ENCODE measurements at regions not wholly inside any gene's neighbourhood (a gene's known extent, or its start where the extent isn't known, plus 50 kb on each side); places are given as distances from the start of the nearest gene placed in this dataset.

GRCh38 chr5:30525353-30525752 lies 668.1 kb upstream of the CDH6 start:
- TF ChIP-seq CTCF (IDR thresholded peaks at IDR 0.05; ENCODE audit: low read depth, low read length, poor library complexity, severe bottlenecking), result no peak
- TF ChIP-seq EZH2phosphoT487 (IDR thresholded peaks at IDR 0.05; ENCODE audit: borderline replicate concordance, low read length), result no peak
